Activated naive CD4-positive, alpha-beta T cell (primary cell): ENCODE measurements at regions not wholly inside any gene's neighbourhood (a gene's known extent, or its start where the extent isn't known, plus 50 kb on each side); places are given as distances from the start of the nearest gene placed in this dataset.
A peak's percentile ranks its signal among the peaks of the same experiment; 100 is the strongest.
"Not testable (repeated sequence)": the region's sequence is repeated elsewhere in the genome, so short reads cannot be mapped to it uniquely, and the experiment has no call there.

Experiments
- DNase-seq, 4 experiments: peaks; one replicate each; lab custom pipeline; 2025; lab: John Stamatoyannopoulos, UW

DNA sequence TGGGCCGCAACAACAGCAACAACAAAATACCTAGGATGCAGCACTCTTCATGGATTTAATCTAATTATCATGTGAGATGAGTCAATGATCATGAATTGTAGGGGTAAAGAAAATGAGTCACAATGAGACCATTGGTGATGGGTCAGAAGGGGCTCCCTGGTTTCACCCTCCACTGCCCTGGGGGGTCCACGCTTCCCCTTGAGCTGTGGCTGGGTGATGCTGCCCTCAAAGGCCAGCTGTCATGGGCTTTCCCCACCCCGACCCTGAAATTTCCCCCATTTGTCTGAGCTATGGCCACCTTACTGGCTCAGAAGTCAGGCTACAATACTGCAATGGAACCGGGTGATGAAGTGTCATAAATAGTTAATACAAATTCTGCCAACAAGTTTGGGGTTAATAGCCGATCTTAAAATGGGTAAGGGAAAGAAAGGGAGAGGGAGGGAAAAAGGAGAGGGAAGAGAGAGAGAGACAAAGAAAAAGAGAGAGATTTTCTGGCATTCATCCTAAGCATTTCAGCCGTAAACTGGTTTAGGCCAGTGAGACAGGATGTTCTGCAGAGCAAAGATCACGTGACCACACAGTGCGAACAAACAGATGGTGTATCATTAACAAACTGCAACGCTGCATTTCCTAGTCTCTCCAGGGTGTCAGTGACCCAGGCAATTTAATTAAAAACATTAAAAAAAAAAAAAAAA lies 143.4 kb upstream of the ERRFI1 start:
- DNase-seq: peak in 1 of 4 experiments; percentile 22

DNA sequence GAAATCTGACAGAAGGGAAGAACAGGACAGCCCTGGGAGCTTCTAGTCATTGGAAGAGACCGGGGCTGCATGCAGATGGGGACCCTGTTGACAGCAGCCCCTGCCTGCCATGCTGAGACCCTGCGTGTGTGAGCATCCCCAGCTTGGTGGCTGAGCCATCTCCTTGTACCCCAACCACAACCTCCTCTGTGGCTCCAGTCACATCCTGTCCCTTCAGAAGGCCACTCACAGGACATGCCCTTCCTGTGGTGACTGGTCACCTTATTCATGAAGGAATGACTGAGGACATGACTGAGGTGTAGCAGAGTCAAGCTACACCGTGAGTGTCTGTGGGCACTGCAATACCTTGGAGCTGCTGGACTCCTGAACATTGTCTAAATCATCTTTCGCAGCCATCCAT lies 141.8 kb upstream of the ERRFI1 start:
- DNase-seq: no peak

DNA sequence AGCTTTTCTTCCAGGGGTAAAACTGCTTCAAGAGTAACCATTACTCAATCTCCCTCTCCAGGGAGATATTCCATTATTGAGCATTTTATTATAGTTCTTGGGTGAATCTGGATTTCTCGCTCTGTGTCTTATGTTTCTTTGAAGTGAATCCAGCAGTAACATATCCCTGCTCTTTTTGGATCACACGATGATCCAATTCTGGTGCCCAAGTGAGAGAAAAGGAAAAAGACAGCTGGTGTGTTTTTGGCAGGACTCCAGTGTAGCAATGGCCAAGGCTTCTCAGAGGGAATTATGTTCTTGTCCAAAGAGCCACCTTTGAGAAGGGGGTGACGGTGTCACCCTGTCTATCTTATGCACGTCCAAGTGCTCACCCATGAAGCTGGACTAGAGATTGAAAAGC lies 140.3 kb upstream of the ERRFI1 start:
- no peak for DNase-seq

DNA sequence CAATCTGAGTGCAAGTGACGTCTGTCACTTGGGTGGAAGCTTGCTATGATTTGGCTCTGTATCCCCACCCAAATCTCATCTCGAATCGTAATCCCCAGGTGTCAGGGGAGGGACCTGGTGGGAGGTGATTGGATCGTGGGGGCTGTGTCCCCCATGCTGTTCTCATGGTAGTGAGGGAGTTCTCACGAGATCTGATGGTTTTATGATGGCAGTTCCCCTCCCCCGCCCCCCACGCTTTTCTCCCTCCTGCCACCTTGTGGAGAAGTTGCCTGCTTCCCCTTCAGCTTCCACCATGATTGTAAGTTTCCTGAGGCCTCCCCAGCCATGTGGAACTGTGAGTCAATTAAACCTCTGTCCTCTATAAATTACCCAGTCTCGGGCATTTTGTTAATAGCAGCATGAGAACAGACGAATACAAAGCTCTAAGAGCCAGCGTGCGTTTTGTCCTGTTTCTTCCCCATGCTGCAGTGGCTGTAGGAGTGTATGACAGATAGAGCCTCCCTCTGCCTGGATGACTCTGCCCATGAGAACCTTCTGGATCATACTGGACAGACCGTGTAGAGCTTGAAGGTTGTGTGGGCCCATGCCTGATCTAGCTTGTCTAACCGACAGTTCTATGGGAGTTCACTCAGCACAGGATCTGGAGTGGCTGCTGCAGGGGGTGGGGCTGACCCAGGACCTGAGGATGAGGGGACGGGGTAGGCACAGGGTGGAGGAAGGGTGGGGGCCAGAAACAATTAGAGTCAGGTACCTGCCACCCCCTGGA lies 139.7 kb upstream of the ERRFI1 start:
- no peak for DNase-seq

- DNase-seq: no peak
Measured at GRCh38 chr1:8164670-8165069, 138.6 kb upstream of the ERRFI1 start.

DNA sequence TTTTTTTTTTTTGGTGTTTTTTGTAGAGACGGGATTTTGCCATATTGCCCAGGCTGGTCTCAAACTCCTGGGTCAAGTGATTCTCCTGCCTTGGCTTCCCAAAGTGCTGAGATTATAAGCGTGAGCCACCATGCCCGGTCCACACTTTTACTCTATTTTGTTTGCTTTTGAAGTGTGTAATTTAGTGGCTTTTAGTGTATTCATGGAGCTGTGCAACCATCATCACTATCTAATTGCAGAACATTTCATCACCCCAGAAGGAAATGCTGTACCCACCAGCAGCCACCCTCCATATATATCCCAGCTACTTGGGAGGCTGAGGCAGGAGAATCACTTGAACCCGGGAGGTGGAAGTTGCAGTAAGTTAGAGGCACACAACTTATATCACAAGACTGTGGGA lies 136.9 kb upstream of the ERRFI1 start:
- no peak for DNase-seq

- DNase-seq: no peak
Measured at GRCh38 chr1:8162168-8162567, 136.1 kb upstream of the ERRFI1 start.

GRCh38 chr1:8161546-8162105 lies 135.5 kb upstream of the ERRFI1 start:
- no peak for DNase-seq

DNA sequence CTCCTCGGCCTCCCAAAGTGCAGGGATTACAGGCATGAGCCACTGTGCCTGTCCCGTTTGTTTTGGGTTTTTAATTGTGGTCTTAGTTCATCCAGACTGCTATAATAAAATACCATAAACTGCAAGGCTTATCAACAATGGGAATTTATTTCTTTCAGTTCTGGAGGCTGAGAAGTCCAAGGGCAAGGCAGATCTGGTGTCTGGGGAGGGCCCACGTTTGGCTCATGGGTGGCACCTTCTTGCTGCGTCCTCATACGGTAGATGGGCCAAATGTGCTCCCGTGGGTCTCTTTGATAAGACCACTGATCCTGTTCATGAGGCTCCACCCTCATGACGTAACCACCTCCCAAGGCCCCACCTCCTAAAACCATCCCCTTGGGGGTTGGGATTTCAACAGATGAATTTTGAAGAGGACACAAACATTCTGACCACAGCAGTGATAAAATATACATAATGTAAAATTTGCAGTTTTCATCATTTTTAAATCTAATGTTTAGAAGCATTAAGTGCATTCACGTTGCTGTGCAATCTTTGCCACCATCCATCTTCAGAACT lies 133.4 kb upstream of the ERRFI1 start:
- no peak for DNase-seq

DNA sequence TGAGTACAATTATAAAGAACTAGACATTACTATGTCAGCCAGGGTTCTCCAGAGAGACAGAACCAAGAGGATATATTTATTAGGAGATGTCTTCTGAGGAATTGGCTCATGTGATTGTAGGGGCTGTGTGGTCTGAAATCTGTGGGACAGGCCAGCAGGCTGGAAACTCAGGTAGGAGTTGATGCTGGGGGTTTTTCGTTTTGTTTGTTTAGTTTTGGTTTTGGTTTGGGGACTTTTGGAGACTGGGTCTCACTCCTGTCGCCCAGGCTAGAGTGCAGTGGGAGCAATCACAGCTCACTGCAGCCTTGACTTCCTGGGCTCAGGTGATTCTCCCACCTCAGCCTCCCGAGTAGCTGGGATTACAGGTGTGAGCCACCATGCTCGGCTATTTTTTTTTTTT lies 132.9 kb upstream of the ERRFI1 start:
- no peak for DNase-seq

DNA sequence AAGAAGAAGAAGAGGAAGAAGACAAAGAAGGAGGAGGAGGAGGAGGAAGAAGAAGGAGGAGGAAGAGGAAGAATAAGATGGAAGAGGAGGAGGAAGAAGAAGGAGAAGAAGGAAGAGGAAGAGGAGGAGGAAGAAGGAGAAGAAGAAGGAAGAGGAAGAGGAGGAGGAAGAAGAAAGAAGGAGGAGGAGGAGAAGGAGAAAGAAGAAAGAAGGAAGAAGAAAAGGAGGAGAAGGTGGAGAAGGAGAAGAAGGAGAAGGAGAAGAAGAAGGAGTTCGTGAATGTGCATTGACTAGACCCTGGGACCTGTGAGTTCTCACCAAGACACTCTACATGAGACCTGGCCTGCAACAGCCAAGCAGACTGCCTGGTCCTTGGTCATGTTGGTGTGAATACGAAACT lies 131.7 kb upstream of the ERRFI1 start:
- no peak for DNase-seq

DNA sequence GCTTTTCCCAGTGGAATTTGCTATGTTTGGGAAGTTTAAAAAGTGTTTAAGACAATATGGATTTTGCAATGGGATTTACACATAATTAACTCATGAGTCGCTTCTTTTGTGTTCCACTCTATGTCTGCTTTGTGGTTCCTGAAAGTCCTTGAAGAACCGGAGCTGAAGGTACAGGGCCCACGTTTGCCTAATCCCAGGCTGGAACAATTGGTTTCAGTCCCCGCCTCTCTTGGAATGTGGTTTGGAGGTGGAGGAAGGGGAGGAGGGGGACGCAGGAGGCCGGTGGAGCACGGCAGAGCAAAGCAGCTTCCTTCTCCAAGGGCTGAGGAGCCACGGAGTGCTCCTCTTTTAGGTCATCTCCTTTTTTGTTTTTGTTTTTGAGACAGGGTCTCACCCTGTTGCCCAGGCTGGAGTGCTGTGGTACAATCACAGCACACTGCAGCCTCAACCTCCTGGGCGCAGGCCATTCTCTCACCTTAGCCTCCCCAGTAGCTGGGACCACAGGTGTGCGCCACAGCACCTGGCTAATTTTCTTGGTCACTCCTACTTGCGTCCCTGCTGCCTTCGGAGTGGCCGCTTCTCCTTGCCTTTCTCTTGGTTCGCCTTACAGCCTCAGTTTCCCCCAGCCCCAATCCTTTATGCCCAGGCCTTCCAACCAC lies 129.5 kb upstream of the ERRFI1 start:
- DNase-seq: no peak

DNA sequence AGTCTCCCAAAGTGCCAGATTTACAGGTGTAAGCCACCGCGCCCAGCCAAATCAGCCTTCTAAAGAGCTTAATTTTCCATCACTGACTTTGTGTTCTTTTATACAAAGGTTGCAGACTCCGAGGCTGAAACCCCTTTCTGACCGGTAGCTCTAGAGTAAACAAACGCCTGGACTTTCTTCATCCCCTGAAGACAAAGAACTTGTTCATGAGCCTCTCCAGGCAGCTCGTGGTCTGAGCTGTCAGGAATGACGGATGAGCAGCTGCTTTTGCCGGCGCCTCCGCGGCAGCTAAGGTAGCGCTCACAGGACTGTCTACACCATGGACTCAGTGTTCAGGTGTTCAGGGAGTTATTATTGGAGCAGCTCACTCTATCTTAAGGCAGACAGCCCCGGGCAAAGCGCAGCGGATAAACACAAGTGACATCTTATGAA lies 128.5 kb upstream of the ERRFI1 start:
- DNase-seq: no peak

- DNase-seq: no peak
Measured at GRCh38 chr1:8153961-8154360, 127.9 kb upstream of the ERRFI1 start.

- DNase-seq: peak in 2 of 4 experiments; percentile 33 to 34
Measured at GRCh38 chr1:8152731-8153702, 126.9 kb upstream of the ERRFI1 start.

DNA sequence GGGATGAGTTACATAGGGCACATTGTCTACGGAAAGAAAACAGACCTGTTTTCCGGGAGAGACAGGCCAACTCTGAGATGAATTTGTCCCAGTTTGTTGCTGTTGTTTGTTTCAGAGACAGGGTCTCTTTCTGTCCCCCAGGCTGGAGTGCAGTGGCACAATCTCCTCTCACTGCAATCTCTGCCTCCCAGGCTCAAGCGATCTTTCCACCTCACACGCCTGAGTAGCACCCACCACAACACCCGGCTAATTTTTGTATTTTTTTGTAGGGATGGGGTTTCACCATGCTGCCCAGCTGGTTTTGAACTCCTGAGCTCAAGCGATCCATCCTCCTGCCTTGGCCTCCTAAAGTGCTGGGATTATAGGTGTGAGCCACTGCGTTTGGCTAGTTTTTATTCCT lies 125.5 kb upstream of the ERRFI1 start:
- no peak for DNase-seq

- DNase-seq: not testable (repeated sequence)
Measured at GRCh38 chr1:8149756-8150155, 123.6 kb upstream of the ERRFI1 start.

- no peak for DNase-seq
Measured at GRCh38 chr1:8147956-8148355, 121.8 kb upstream of the ERRFI1 start.

DNA sequence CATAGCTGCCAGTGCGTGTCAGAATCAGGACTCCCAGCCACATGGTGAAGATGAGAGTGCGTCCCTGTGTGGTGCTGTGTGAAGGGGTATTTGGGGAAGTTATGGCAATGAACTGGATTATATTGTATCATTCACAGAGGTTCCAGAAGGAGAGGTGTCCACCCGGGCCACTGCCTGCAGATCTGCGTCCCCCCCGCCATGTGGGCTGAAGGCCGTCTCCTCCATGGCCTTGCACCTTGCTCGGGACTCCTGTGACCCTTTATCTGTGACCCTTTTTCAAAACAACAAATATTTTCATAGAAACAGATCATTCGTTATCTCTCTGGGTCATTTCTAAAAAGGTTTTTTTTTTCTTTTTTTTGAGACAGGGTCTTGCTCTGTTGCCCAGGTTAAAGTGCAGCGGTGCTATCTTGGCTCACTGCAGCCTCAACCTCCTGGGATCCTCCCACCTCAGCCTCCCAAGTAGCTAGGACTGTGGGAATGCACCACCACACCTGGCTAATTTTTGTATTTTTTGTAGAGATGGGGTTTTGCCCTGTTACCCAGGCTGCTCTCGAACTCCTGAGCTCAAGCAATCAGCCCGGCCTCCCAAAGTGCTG lies 120.2 kb upstream of the ERRFI1 start:
- DNase-seq: no peak

DNA sequence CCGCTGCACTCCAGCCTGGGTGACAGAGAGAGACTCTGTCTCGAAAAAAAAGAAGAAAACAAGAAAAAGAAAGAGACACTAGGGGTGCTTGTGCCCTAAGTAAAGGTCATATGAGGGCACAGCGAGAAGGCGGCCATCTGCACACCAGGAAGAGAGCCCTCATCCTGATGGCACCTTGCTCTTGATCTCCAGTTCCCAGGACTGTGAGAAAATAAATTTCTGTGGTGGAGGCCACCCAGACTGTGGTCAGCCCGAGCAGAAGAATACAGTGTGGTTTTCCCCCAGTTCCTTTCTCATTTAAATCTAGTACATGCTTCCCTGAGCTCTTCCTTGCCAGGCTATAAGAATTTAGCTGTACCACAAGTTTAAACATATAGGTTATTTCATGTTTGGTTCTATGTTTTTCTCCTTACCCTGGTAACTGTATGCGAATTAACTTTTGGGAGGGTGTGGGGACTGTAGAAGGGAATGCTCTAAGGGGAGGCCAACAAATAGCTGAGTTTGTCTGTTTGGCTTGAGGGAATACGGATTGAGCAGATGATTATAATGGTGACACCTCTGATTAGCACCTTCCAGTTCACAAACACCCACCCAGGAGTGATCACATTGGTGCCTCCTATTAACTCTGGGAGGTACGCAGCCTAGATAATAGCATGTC lies 119.6 kb upstream of the ERRFI1 start:
- no peak for DNase-seq
